Naive thymus-derived CD4-positive, alpha-beta T cell (primary cell): ENCODE measurements at regions not wholly inside any gene's neighbourhood (a gene's known extent, or its start where the extent isn't known, plus 50 kb on each side); places are given as distances from the start of the nearest gene placed in this dataset.

ENCODE experiments used
- ATAC-seq: fragments of 150-1000 bp; cut with Tn5 transposase; 2 replicates; pipeline ENCODE4 v1.10.0; 2021; ENCODE audit warnings: mild to moderate bottlenecking, moderate library complexity
- CTCF ChIA-PET: fragments of 350-600 bp; sonication (Branson Sonifier 250); formaldehyde crosslinking; loops from one replicate; lab custom pipeline; 2021; ENCODE audit warnings: antibody characterized with exemption; lab: Charles Lee
- POLR2A ChIA-PET: fragments of 350-600 bp; sonication (Branson Sonifier 250); formaldehyde crosslinking; loops from one replicate; lab custom pipeline; 2021; ENCODE audit warnings: antibody characterized with exemption, inconsistent platforms; lab: Charles Lee
- DNase-seq, 9 donors: peaks; one replicate each; pipeline versions ENCODE4 v3.0.0 to v3.0.0-alpha.2; 2020 to 2022; ENCODE audit warnings: mixed read lengths in 1 of 9
- H3K27ac ChIP-seq: one replicate; pipeline ENCODE4 v1.7.0; 2013; ENCODE audit warnings: mild to moderate bottlenecking, low read depth, low read length, moderate library complexity
- H3K27me3 ChIP-seq, 2 donors: one replicate each; pipeline ENCODE4 v1.7.0; 2013; ENCODE audit warnings: low read length in 2 of 2, mild to moderate bottlenecking in 2 of 2, moderate library complexity in 2 of 2; ENCODE audit not compliant: control insufficient read depth in 2 of 2, insufficient read depth in 2 of 2
- H3K36me3 ChIP-seq, 3 experiments: 1 replicate in 2 of 3; 2 replicates in 1 of 3; pipeline ENCODE4 v1.7.0; 2013; ENCODE audit warnings: low read length in 3 of 3, mild to moderate bottlenecking in 3 of 3, moderate library complexity in 1 of 3; ENCODE audit not compliant: insufficient read depth in 3 of 3, control insufficient read depth in 2 of 3
- H3K4me1 ChIP-seq, 2 donors: one replicate each; pipeline ENCODE4 v1.7.0; 2013; ENCODE audit warnings: low read length in 2 of 2, mild to moderate bottlenecking in 2 of 2, moderate library complexity in 1 of 2; ENCODE audit not compliant: control insufficient read depth in 2 of 2, insufficient read depth in 2 of 2
- H3K4me3 ChIP-seq: 2 replicates; pipeline ENCODE4 v1.7.0; 2013; ENCODE audit warnings: mild to moderate bottlenecking, low read length
- H3K9me3 ChIP-seq, 3 experiments: 1 replicate in 2 of 3; 2 replicates in 1 of 3; pipeline ENCODE4 v1.7.0; 2013; ENCODE audit warnings: low read length in 3 of 3; ENCODE audit not compliant: control insufficient read depth in 2 of 3
- H3K27ac Mint-ChIP-seq, 9 donors: one replicate each; pipeline ENCODE4 v1.8.0; 2020 to 2022; ENCODE audit warnings: mixed read lengths in 9 of 9, mild to moderate bottlenecking in 8 of 9, moderate library complexity in 5 of 9, inconsistent platforms in 2 of 9
- H3K27me3 Mint-ChIP-seq, 5 donors: one replicate each; pipeline ENCODE4 v1.8.0; 2021 to 2022; ENCODE audit warnings: mixed read lengths in 5 of 5, mild to moderate bottlenecking in 1 of 5
- H3K36me3 Mint-ChIP-seq, 5 donors: one replicate each; pipeline ENCODE4 v1.8.0; 2020 to 2022; ENCODE audit warnings: mixed read lengths in 5 of 5, mild to moderate bottlenecking in 3 of 5, inconsistent platforms in 1 of 5
- H3K4me1 Mint-ChIP-seq, 7 donors: one replicate each; pipeline ENCODE4 v1.8.0; 2020 to 2022; ENCODE audit warnings: mixed read lengths in 7 of 7, mild to moderate bottlenecking in 3 of 7, inconsistent platforms in 1 of 7
- H3K4me3 Mint-ChIP-seq, 10 donors: one replicate each; pipeline ENCODE4 v1.8.0; 2020 to 2022; ENCODE audit warnings: mild to moderate bottlenecking in 10 of 10, mixed read lengths in 10 of 10, moderate library complexity in 6 of 10, inconsistent platforms in 2 of 10
- H3K9me3 Mint-ChIP-seq, 11 donors: one replicate each; pipeline ENCODE4 v1.8.0; 2020 to 2022; ENCODE audit warnings: mixed read lengths in 11 of 11, mild to moderate bottlenecking in 4 of 11, inconsistent platforms in 1 of 11, moderate library complexity in 1 of 11
- intact Hi-C, 2 donors: fragments of 100-400 bp; cut with micrococcal nuclease; formaldehyde crosslinking; loops; one replicate each; pipeline ENCODE4 v1.15.1; 2023

- POLR2A ChIA-PET = no interaction called here
- peaks cover 0 to 5% (median 0%) of the 10 kb centered on the region in 5 donors for H3K27me3 Mint-ChIP-seq
- Histone ChIP-seq H3K27ac (no peak overlapping the region), H3K36me3 (no peaks in the 10 kb centered on the region), H3K4me1 (no peaks in the 10 kb centered on the region), H3K9me3 (no peaks in the 10 kb centered on the region), H3K4me3 (no peak overlapping the region), H3K27me3 (no peaks in the 10 kb centered on the region)
- no peak for ATAC-seq
- CTCF ChIA-PET = interaction anchor here (0.6 kb wide), 1 partner anchor 9 kb away, joined by 3 read pairs; no protein-coding TSS in a partner anchor
- intact Hi-C loops = no loop called here
- DNase-seq = no peak
- H3K9me3 Mint-ChIP-seq = no peaks in the 10 kb centered on the region
- H3K4me1 Mint-ChIP-seq = peaks cover 0 to 24% (median 0%) of the 10 kb centered on the region in 7 donors
- no peak overlapping the region for H3K4me3 Mint-ChIP-seq
- H3K27ac Mint-ChIP-seq = no peak overlapping the region
- H3K36me3 Mint-ChIP-seq = no peaks in the 10 kb centered on the region
Measured at GRCh38 chr13:29909975-29910674, 59.7 kb upstream of the UBL3 start.

- ATAC-seq = no peak
- H3K4me1 Mint-ChIP-seq = peaks cover 0 to 24% (median 0%) of the 10 kb centered on the region in 7 donors
- H3K9me3 Mint-ChIP-seq = no peaks in the 10 kb centered on the region
- no peaks in the 10 kb centered on the region for H3K36me3 Mint-ChIP-seq
- peaks cover 0 to 5% (median 0%) of the 10 kb centered on the region in 5 donors for H3K27me3 Mint-ChIP-seq
- intact Hi-C loops = no loop called here
- H3K4me3 Mint-ChIP-seq = no peak overlapping the region
- CTCF ChIA-PET = interaction anchor here (0.6 kb wide), 1 partner anchor 13 kb away, joined by 3 read pairs; no protein-coding TSS in a partner anchor
- Histone ChIP-seq H3K4me1 (no peaks in the 10 kb centered on the region), H3K36me3 (no peaks in the 10 kb centered on the region), H3K27me3 (no peaks in the 10 kb centered on the region), H3K9me3 (no peaks in the 10 kb centered on the region), H3K27ac (no peak overlapping the region), H3K4me3 (no peak overlapping the region)
- no peak for DNase-seq
- POLR2A ChIA-PET = no interaction called here
- no peak overlapping the region for H3K27ac Mint-ChIP-seq
Measured at GRCh38 chr13:29909081-29909730, 58.8 kb upstream of the UBL3 start.

- Mint-ChIP-seq H3K36me3 (no peaks in the 10 kb centered on the region), H3K9me3 (no peaks in the 10 kb centered on the region), H3K27me3 (peaks cover 0 to 5% (median 0%) of the 10 kb centered on the region in 5 donors), H3K4me3 (no peak overlapping the region), H3K27ac (peak overlapping the region in 1 of 9 donors; percentile 73), H3K4me1 (peaks cover 0 to 26% (median 4%) of the 10 kb centered on the region in 7 donors)
- Histone ChIP-seq H3K4me1 (no peaks in the 10 kb centered on the region), H3K36me3 (no peaks in the 10 kb centered on the region), H3K9me3 (no peaks in the 10 kb centered on the region), H3K27ac (no peak overlapping the region), H3K27me3 (no peaks in the 10 kb centered on the region), H3K4me3 (no peak overlapping the region)
- POLR2A ChIA-PET = interaction anchor here (1.6 kb wide), 1 partner anchor 9 kb away, joined by 4 read pairs; no protein-coding TSS in a partner anchor
- intact Hi-C loops = no loop called here
- CTCF ChIA-PET = interaction anchor here (0.6 kb wide), 1 partner anchor 14 kb away, joined by 3 read pairs; no protein-coding TSS in a partner anchor
- no peak for DNase-seq
- no peak for ATAC-seq
Measured at GRCh38 chr13:29908416-29909080, 58.1 kb upstream of the UBL3 start.

GRCh38 chr13:29907670-29908069 is 57.3 kb upstream of the UBL3 start:
- Mint-ChIP-seq H3K9me3 (no peaks in the 10 kb centered on the region), H3K27ac (no peak overlapping the region), H3K27me3 (peaks cover 0 to 5% (median 0%) of the 10 kb centered on the region in 5 donors), H3K36me3 (no peaks in the 10 kb centered on the region), H3K4me3 (no peak overlapping the region), H3K4me1 (peaks cover 2 to 32% (median 11%) of the 10 kb centered on the region in 7 donors)
- Histone ChIP-seq H3K4me3 (no peak overlapping the region), H3K27me3 (no peaks in the 10 kb centered on the region), H3K9me3 (no peaks in the 10 kb centered on the region), H3K36me3 (no peaks in the 10 kb centered on the region), H3K4me1 (peaks cover 5% of the 10 kb centered on the region in 2 donors), H3K27ac (no peak overlapping the region)
- ChIA-PET POLR2A (interaction anchor here (0.6 to 1.6 kb wide), 2 partner anchors 8 to 10 kb away, joined by 3 to 4 read pairs; no protein-coding TSS in a partner anchor), CTCF (no interaction called here)
- intact Hi-C loops = no loop called here
- ATAC-seq (no peak), DNase-seq (no peak)

GRCh38 chr13:29906432-29907011 is 56.1 kb upstream of the UBL3 start:
- H3K27ac ChIP-seq = no peak overlapping the region
- H3K9me3 ChIP-seq = no peaks in the 10 kb centered on the region
- CTCF ChIA-PET = interaction anchor here (0.7 kb wide), 1 partner anchor 207 kb away, joined by 3 read pairs; no protein-coding TSS in a partner anchor
- no peaks in the 10 kb centered on the region for H3K36me3 ChIP-seq
- H3K4me3 ChIP-seq = no peak overlapping the region
- no peaks in the 10 kb centered on the region for H3K27me3 ChIP-seq
- Mint-ChIP-seq H3K9me3 (no peaks in the 10 kb centered on the region), H3K27ac (peak overlapping the region in 1 of 9 donors; percentile 55), H3K36me3 (no peaks in the 10 kb centered on the region), H3K4me1 (peaks cover 8 to 39% (median 22%) of the 10 kb centered on the region in 7 donors), H3K27me3 (peaks cover 0 to 3% (median 0%) of the 10 kb centered on the region in 5 donors), H3K4me3 (no peak overlapping the region)
- ATAC-seq (no peak), DNase-seq (no peak)
- intact Hi-C loops = no loop called here
- POLR2A ChIA-PET = no interaction called here
- H3K4me1 ChIP-seq = peaks cover 13 to 16% of the 10 kb centered on the region in 2 donors

- H3K9me3 ChIP-seq = no peaks in the 10 kb centered on the region
- Mint-ChIP-seq H3K9me3 (peaks cover 0 to 4% (median 0%) of the 10 kb centered on the region in 11 donors), H3K4me3 (no peak overlapping the region), H3K27ac (no peak overlapping the region), H3K36me3 (peaks cover 0 to 4% (median 0%) of the 10 kb centered on the region in 5 donors), H3K4me1 (peaks cover 8 to 39% (median 22%) of the 10 kb centered on the region in 7 donors), H3K27me3 (peaks cover 0 to 3% (median 0%) of the 10 kb centered on the region in 5 donors)
- no peaks in the 10 kb centered on the region for H3K36me3 ChIP-seq
- peak; percentile 45 for ATAC-seq
- H3K27me3 ChIP-seq = no peaks in the 10 kb centered on the region
- ChIA-PET POLR2A (no interaction called here), CTCF (interaction anchor here (0.7 kb wide), 1 partner anchor 207 kb away, joined by 3 read pairs; no protein-coding TSS in a partner anchor)
- H3K27ac ChIP-seq = no peak overlapping the region
- H3K4me3 ChIP-seq = no peak overlapping the region
- DNase-seq = no peak
- H3K4me1 ChIP-seq = peaks cover 13 to 22% of the 10 kb centered on the region in 2 donors
- intact Hi-C loops = no loop called here
Measured at GRCh38 chr13:29905845-29906244, 55.4 kb upstream of the UBL3 start.
